KMS-11 (cell line): ENCODE measurements at regions not wholly inside any gene's neighbourhood (a gene's known extent, or its start where the extent isn't known, plus 50 kb on each side); places are given as distances from the start of the nearest gene placed in this dataset.

Source experiments
- H2AFZ ChIP-seq: fragments of 200-600 bp; sonication (generic); 2 replicates; pipeline ENCODE4 v1.6.1; 2016; ENCODE audit warnings: antibody characterized with exemption, mixed run types, low read depth
- H3K27ac ChIP-seq: fragments of 200-600 bp; sonication (generic); 2 replicates; pipeline ENCODE4 v1.6.1; 2016; ENCODE audit warnings: mild to moderate bottlenecking, mixed run types
- H3K27me3 ChIP-seq: fragments of 200-600 bp; sonication (generic); 2 replicates; pipeline ENCODE4 v1.6.1; 2017; ENCODE audit warnings: mild to moderate bottlenecking, low read depth, mixed run types, moderate library complexity; ENCODE audit not compliant: insufficient read depth
- H3K36me3 ChIP-seq: fragments of 200-600 bp; sonication (generic); 2 replicates; pipeline ENCODE4 v1.6.1; 2017; ENCODE audit warnings: mild to moderate bottlenecking, mixed run types; ENCODE audit not compliant: insufficient read depth
- H3K4me1 ChIP-seq: fragments of 200-600 bp; sonication (generic); 2 replicates; pipeline ENCODE4 v1.6.1; 2016; ENCODE audit warnings: mild to moderate bottlenecking, low read depth, mixed run types; ENCODE audit not compliant: poor library complexity, severe bottlenecking
- H3K4me2 ChIP-seq: fragments of 200-600 bp; sonication (generic); 2 replicates; pipeline ENCODE4 v1.7.0; 2016; ENCODE audit warnings: mild to moderate bottlenecking, mixed run types
- H3K4me3 ChIP-seq: fragments of 200-600 bp; sonication (generic); IDR thresholded peaks from 2 replicates; pipeline ENCODE4 v1.6.1; 2017; ENCODE audit warnings: low read depth, low read length, mixed read lengths; ENCODE audit not compliant: insufficient read depth
- H3K79me2 ChIP-seq: fragments of 200-600 bp; sonication (generic); 2 replicates; pipeline ENCODE4 v1.6.1; 2016; ENCODE audit warnings: low read depth, mixed run types; ENCODE audit not compliant: insufficient read depth
- H3K9ac ChIP-seq: fragments of 200-600 bp; sonication (generic); 2 replicates; pipeline ENCODE4 v1.6.1; 2016; ENCODE audit warnings: mild to moderate bottlenecking, mixed run types
- H4K20me1 ChIP-seq: fragments of 200-600 bp; sonication (generic); 2 replicates; pipeline ENCODE4 v1.6.1; 2016; ENCODE audit warnings: mild to moderate bottlenecking, mixed run types; ENCODE audit not compliant: insufficient read depth
- TF ChIP-seq, protein P1 (sequence below): fragments of 200-600 bp; sonication (generic); conservative IDR thresholded peaks from 2 replicates; pipeline ENCODE4 v1.6.1; 2017; ENCODE audit warnings: low read depth, mild to moderate bottlenecking, antibody characterized with exemption, low read length, moderate library complexity, mixed read lengths

DNA sequence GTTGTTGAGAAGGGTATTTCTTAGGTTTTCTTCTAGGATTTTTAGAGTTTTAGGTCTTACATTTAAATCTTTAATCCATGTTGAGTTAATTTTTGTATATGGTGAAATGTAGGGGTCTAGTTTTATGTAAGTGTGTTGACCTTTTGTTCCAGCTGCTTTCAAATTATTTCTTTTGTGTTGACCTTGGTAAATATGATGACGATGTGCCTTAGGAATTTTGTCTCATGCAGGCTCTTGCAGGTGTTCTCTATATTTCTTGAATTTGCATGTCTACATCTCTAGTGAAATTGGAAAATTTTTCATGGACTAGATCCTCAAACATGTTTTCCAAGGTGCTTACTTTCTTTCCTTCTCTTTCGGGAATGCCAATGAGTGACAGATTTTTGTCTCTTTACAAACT, 1609.3 kb upstream of the ZEB2 start:
- Histone ChIP-seq H3K79me2 (no peaks in the 10 kb centered on the region), H4K20me1 (no peaks in the 10 kb centered on the region), H3K4me2 (no peak overlapping the region), H3K9ac (no peak overlapping the region), H3K4me3 (no peak overlapping the region), H2AFZ (no peak overlapping the region), H3K27me3 (no peaks in the 10 kb centered on the region), H3K36me3 (no peaks in the 10 kb centered on the region), H3K27ac (no peak overlapping the region), H3K4me1 (no peaks in the 10 kb centered on the region)
- TF ChIP-seq, protein P1, sequence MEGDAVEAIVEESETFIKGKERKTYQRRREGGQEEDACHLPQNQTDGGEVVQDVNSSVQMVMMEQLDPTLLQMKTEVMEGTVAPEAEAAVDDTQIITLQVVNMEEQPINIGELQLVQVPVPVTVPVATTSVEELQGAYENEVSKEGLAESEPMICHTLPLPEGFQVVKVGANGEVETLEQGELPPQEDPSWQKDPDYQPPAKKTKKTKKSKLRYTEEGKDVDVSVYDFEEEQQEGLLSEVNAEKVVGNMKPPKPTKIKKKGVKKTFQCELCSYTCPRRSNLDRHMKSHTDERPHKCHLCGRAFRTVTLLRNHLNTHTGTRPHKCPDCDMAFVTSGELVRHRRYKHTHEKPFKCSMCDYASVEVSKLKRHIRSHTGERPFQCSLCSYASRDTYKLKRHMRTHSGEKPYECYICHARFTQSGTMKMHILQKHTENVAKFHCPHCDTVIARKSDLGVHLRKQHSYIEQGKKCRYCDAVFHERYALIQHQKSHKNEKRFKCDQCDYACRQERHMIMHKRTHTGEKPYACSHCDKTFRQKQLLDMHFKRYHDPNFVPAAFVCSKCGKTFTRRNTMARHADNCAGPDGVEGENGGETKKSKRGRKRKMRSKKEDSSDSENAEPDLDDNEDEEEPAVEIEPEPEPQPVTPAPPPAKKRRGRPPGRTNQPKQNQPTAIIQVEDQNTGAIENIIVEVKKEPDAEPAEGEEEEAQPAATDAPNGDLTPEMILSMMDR = no peak

DNA sequence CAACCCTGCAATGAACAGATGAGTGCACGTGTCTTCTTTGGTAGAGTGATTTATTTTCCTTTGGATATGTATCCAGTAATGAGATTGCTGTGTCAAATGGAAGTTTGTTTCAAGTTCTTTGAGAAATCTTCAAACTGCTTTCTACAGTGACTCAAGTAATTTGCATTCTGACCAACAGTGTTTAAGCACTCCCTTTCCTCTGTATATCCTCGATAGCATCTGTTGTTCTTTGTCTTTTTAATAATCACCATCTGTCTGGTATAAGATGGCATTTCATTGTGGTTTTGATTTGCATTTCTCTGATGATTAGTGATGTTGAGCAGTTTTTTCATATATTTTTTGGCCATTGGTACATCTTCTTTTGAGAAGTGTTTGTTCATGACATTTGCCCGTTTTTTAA, 1608.3 kb upstream of the ZEB2 start:
- Histone ChIP-seq H3K36me3 (no peaks in the 10 kb centered on the region), H3K4me3 (no peak overlapping the region), H4K20me1 (no peaks in the 10 kb centered on the region), H3K79me2 (no peaks in the 10 kb centered on the region), H3K27ac (no peak overlapping the region), H3K4me2 (no peak overlapping the region), H2AFZ (no peak overlapping the region), H3K27me3 (no peaks in the 10 kb centered on the region), H3K9ac (no peak overlapping the region), H3K4me1 (no peaks in the 10 kb centered on the region)
- TF ChIP-seq, protein P1 = no peak

DNA sequence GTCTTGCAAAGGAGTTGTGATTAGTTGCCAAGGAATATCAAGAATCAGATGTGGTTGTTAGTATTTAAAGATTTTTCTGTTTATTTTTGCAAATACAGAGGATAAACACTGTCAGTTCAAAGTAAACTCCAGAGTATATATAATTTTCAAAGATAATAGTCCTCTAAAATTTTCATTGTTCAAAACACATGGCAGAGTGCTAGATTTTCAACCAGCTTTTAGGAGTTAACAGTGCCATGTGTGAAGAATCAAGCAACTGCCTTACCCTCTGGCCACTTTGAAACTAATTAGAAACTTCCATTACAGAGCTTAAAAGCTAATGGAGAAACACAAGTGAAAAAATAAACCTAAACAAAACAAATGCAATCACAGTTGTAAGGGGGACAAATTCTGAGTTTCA, 1605.6 kb upstream of the ZEB2 start:
- no peak overlapping the region for H3K4me2 ChIP-seq
- H3K9ac ChIP-seq = no peak overlapping the region
- H3K79me2 ChIP-seq = no peaks in the 10 kb centered on the region
- H3K27me3 ChIP-seq = no peaks in the 10 kb centered on the region
- H2AFZ ChIP-seq = no peak overlapping the region
- H3K4me3 ChIP-seq = no peak overlapping the region
- no peaks in the 10 kb centered on the region for H3K4me1 ChIP-seq
- no peak overlapping the region for H3K27ac ChIP-seq
- TF ChIP-seq, protein P1 = no peak
- no peaks in the 10 kb centered on the region for H4K20me1 ChIP-seq
- H3K36me3 ChIP-seq = no peaks in the 10 kb centered on the region

DNA sequence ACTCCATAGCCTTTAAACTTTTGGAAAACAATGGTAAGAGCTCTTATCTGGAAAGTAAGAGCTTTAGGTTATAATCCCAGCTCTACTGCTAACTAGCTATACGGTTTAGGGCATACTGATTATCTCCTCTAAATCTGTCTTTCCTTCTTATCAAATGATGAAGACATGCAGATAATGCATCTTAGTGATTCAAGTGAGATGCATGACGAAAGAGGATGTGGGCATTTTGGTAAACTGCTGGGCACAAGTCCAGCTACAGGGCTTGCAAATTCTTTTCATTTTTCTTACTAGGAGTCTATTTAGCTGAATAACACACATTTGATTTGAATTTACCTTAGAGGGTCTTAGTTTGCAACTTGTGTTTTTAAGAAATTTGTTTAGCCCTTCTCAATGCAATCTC, 1604.8 kb upstream of the ZEB2 start:
- H3K4me2 ChIP-seq = no peak overlapping the region
- H3K4me1 ChIP-seq = no peaks in the 10 kb centered on the region
- H3K36me3 ChIP-seq = no peaks in the 10 kb centered on the region
- no peaks in the 10 kb centered on the region for H3K27me3 ChIP-seq
- no peak overlapping the region for H3K9ac ChIP-seq
- no peak overlapping the region for H2AFZ ChIP-seq
- no peaks in the 10 kb centered on the region for H3K79me2 ChIP-seq
- H3K4me3 ChIP-seq = no peak overlapping the region
- TF ChIP-seq, protein P1 = no peak
- H4K20me1 ChIP-seq = no peaks in the 10 kb centered on the region
- no peak overlapping the region for H3K27ac ChIP-seq

DNA sequence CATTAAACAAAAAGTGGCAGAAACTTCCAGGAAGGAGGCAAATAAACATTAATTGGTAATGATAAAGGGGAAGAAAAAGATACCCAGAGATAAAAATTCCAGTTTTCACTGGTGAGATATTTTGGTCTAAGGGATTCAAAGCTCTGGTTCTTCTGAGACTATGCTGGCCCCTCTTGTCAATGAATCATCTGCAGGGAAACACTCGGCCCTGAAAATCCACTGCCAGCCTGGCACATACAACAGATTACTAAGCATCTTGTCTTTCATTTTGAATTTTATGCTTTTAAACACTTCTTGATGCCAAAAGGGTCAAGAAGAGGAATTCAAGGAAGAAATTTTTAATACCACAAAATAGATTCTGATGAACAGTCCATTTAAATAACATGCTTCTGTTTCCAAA, 1603.8 kb upstream of the ZEB2 start:
- no peak overlapping the region for H3K4me3 ChIP-seq
- no peak overlapping the region for H3K9ac ChIP-seq
- H3K4me2 ChIP-seq = no peak overlapping the region
- no peaks in the 10 kb centered on the region for H3K27me3 ChIP-seq
- TF ChIP-seq, protein P1 = no peak
- no peak overlapping the region for H2AFZ ChIP-seq
- no peaks in the 10 kb centered on the region for H3K36me3 ChIP-seq
- H3K27ac ChIP-seq = no peak overlapping the region
- no peaks in the 10 kb centered on the region for H3K4me1 ChIP-seq
- H4K20me1 ChIP-seq = no peaks in the 10 kb centered on the region
- no peaks in the 10 kb centered on the region for H3K79me2 ChIP-seq
